GM12878 (cell line): ENCODE measurements at regions not wholly inside any gene's neighbourhood (a gene's known extent, or its start where the extent isn't known, plus 50 kb on each side); places are given as distances from the start of the nearest gene placed in this dataset.

ENCODE experiments used
- EP300 ChIP-seq, 2 experiments: fragments of 150-350 bp in 1 of 2; IDR thresholded peaks; 2 replicates each; pipeline ENCODE4 v1.6.1; 2011 to 2012; ENCODE audit warnings: low read depth in 2 of 2, low read length in 2 of 2, borderline replicate concordance in 1 of 2, improper control_type of control experiment in 1 of 2, inconsistent platforms in 1 of 2; ENCODE audit not compliant: control insufficient read depth in 1 of 2
- HDAC6 ChIP-seq: fragments of 200-600 bp; sonication (generic); IDR thresholded peaks from one replicate; pipeline ENCODE4 v1.8.0; 2017; ENCODE audit warnings: antibody characterized with exemption; ENCODE audit not compliant: unreplicated experiment
- IRF3 ChIP-seq: fragments of 450-650 bp; IDR thresholded peaks from 2 replicates; pipeline ENCODE4 v1.6.1; 2014; ENCODE audit warnings: mild to moderate bottlenecking
- MAX ChIP-seq: IDR thresholded peaks from 2 replicates; pipeline ENCODE4 v1.6.1; 2012; ENCODE audit warnings: low read depth, low read length, improper control_type of control experiment
- MTA3 ChIP-seq: IDR thresholded peaks from 2 replicates; pipeline ENCODE4 v1.6.1; 2012; ENCODE audit warnings: low read length, inconsistent platforms, borderline replicate concordance
- PBX3 ChIP-seq: IDR thresholded peaks from 2 replicates; pipeline ENCODE4 v1.6.1; 2011; ENCODE audit warnings: mild to moderate bottlenecking, low read depth, low read length, moderate library complexity; ENCODE audit not compliant: insufficient replicate concordance
- RUNX3 ChIP-seq: IDR thresholded peaks from 2 replicates; pipeline ENCODE4 v1.6.1; 2012; ENCODE audit warnings: low read length, inconsistent platforms
- SUZ12 ChIP-seq: fragments of 200-600 bp; sonication (generic); IDR thresholded peaks from one replicate; pipeline ENCODE4 v1.6.1; 2018; ENCODE audit warnings: antibody characterized with exemption, mild to moderate bottlenecking; ENCODE audit not compliant: unreplicated experiment
- ZBTB11 ChIP-seq: fragments of 450-650 bp; formaldehyde crosslinking; IDR thresholded peaks from 2 replicates; pipeline ENCODE4 v1.5.0; 2022; ENCODE audit warnings: mild to moderate bottlenecking, missing genetic modification characterization

- TF ChIP-seq ZBTB11 (no peak), SUZ12 (no peak), PBX3 (no peak), RUNX3 (peak; percentile 79), MAX (no peak), IRF3 (no peak), EP300 (IDR thresholded peaks at IDR 0.05; ENCODE audit: borderline replicate concordance in 1 of 2, control insufficient read depth in 1 of 2, low read depth in 2 of 2, low read length in 2 of 2) (peak in 1 of 2 experiments; percentile 10; a peak in 1 of 4 replicates), HDAC6 (no peak), MTA3 (0 out of 2 replicates have a peak, but pooled peaks have one; percentile 1)
Measured at GRCh38 chr2:65605743-65606058, 173.3 kb upstream of the SPRED2 start (continued).
